ENCODE measurements at regions not wholly inside any gene's neighbourhood (a gene's known extent, or its start where the extent isn't known, plus 50 kb on each side); places are given as distances from the start of the nearest gene placed in this dataset.
A peak's percentile ranks its signal among the peaks of the same experiment; 100 is the strongest.

GRCh38 chr11:129249351-129249750, 57.2 kb upstream of the ARHGAP32 start:
- TF ChIP-seq CHD1 (IDR thresholded peaks at IDR 0.05; ENCODE audit: low read depth, low read length), result no peak
- TF ChIP-seq CTCF (conservative IDR thresholded peaks at IDR 0.05; ENCODE audit: low read depth, low read length), result no peak
- peak; percentile 91 for TF ChIP-seq CEBPB (IDR thresholded peaks at IDR 0.05; ENCODE audit: low read depth, low read length)
- TF ChIP-seq POLR2A (IDR thresholded peaks at IDR 0.05; ENCODE audit: low read depth, low read length), result no peak
- no peak for TF ChIP-seq MXI1 (IDR thresholded peaks at IDR 0.05; ENCODE audit: borderline replicate concordance, low read depth, low read length)
- no peak for TF ChIP-seq BHLHE40 (IDR thresholded peaks at IDR 0.05; ENCODE audit: low read depth, low read length)
- TF ChIP-seq USF2 (IDR thresholded peaks at IDR 0.05; ENCODE audit: low read depth, low read length), result no peak
- TF ChIP-seq RFX5 (IDR thresholded peaks at IDR 0.05; ENCODE audit: low read depth, low read length), result 0 out of 2 replicates have a peak, but pooled peaks have one; percentile 11
- no peak for TF ChIP-seq ELK1 (IDR thresholded peaks at IDR 0.05; ENCODE audit: borderline replicate concordance, low read depth, low read length)
- no peak for TF ChIP-seq RAD21 (IDR thresholded peaks at IDR 0.05; ENCODE audit: low read length)
- peak; percentile 29; the same call in 1 of the 2 replicates for TF ChIP-seq MAFK (IDR thresholded peaks at IDR 0.05; ENCODE audit: low read depth, low read length)
